IMR-90 (cell line): ENCODE measurements at regions not wholly inside any gene's neighbourhood (a gene's known extent, or its start where the extent isn't known, plus 50 kb on each side); places are given as distances from the start of the nearest gene placed in this dataset.

Experiments
- ATAC-seq: fragments of 200-7000 bp; cut with Tn5 transposase; 2 replicates; pipeline ENCODE4 v1.9.1; 2020; ENCODE audit warnings: low read depth, mild to moderate bottlenecking, moderate library complexity
- BruUV-seq: library from RNA; stranded (reverse); fragments of 400-500 nt; replicated peaks from 2 replicates; lab custom pipeline; 2021; lab: Mats Ljungman, UMichigan
- CTCF ChIA-PET: fragments of 300-600 bp; formaldehyde crosslinking; extraction: SDS; loops from one replicate; lab custom pipeline; 2021; ENCODE audit warnings: antibody characterized with exemption; lab: Yijun Ruan, JAX
- POLR2A ChIA-PET: fragments of 300-600 bp; sonication (Branson Sonifier 250); formaldehyde crosslinking; loops from one replicate; lab custom pipeline; 2022; ENCODE audit warnings: antibody characterized with exemption; ENCODE audit not compliant: unreplicated experiment; lab: Charles Lee
- DNase-seq: peaks from one replicate; pipeline ENCODE4 v3.0.0; 2013
- H2AFZ ChIP-seq: replicated peaks from 2 replicates; pipeline ENCODE3; 2013; ENCODE audit warnings: low read length, mild to moderate bottlenecking; ENCODE audit not compliant: poor library complexity
- H2AK5ac ChIP-seq: 2 replicates; pipeline ENCODE4 v1.6.1; 2013; ENCODE audit warnings: low read depth, low read length, inconsistent platforms
- H2AK9ac ChIP-seq: replicated peaks from 2 replicates; pipeline ENCODE3; 2013; ENCODE audit warnings: mild to moderate bottlenecking, low read depth, low read length, moderate library complexity; ENCODE audit not compliant: poor library complexity
- H2BK120ac ChIP-seq: 2 replicates; pipeline ENCODE4 v1.6.1; 2013; ENCODE audit warnings: low read depth, low read length, inconsistent platforms
- H2BK15ac ChIP-seq: 3 replicates; pipeline ENCODE4 v1.6.1; 2013; ENCODE audit warnings: low read depth, low read length, inconsistent platforms
- H2BK20ac ChIP-seq: 2 replicates; pipeline ENCODE4 v1.6.1; 2013; ENCODE audit warnings: low read depth, mild to moderate bottlenecking, inconsistent platforms, low read length, moderate library complexity
- H2BK5ac ChIP-seq: 2 replicates; pipeline ENCODE4 v1.6.1; 2013; ENCODE audit warnings: mild to moderate bottlenecking, low read depth, low read length, inconsistent platforms; ENCODE audit not compliant: poor library complexity, severe bottlenecking
- H3K14ac ChIP-seq: replicated peaks from 2 replicates; pipeline ENCODE4 v1.6.1; 2013; ENCODE audit warnings: low read depth, low read length, inconsistent platforms
- H3K18ac ChIP-seq: 2 replicates; pipeline ENCODE4 v1.6.1; 2013; ENCODE audit warnings: low read depth, low read length, control low read depth
- H3K23ac ChIP-seq: 2 replicates; pipeline ENCODE4 v1.6.1; 2013; ENCODE audit warnings: low read depth, low read length, inconsistent platforms
- H3K27ac ChIP-seq: 2 replicates; pipeline ENCODE4 v1.5.1; 2013; ENCODE audit warnings: mild to moderate bottlenecking, control low read depth, low read length; ENCODE audit not compliant: insufficient read depth
- H3K27me3 ChIP-seq: 2 replicates; pipeline ENCODE4 v1.6.1; 2013; ENCODE audit warnings: low read length; ENCODE audit not compliant: control insufficient read depth, insufficient read depth
- H3K36me3 ChIP-seq: 2 replicates; pipeline ENCODE4 v1.6.1; 2013; ENCODE audit warnings: low read length, mixed read lengths; ENCODE audit not compliant: control insufficient read depth, insufficient read depth
- H3K4ac ChIP-seq: 2 replicates; pipeline ENCODE4 v1.6.1; 2013; ENCODE audit warnings: low read depth, low read length, inconsistent platforms
- H3K4me1 ChIP-seq: 2 replicates; pipeline ENCODE4 v1.6.1; 2013; ENCODE audit warnings: low read length, mixed read lengths; ENCODE audit not compliant: control insufficient read depth, insufficient read depth
- H3K4me2 ChIP-seq: 2 replicates; pipeline ENCODE4 v1.6.1; 2013; ENCODE audit warnings: low read depth, mild to moderate bottlenecking, control low read depth, low read length, moderate library complexity
- H3K4me3 ChIP-seq: 2 replicates; pipeline ENCODE4 v1.5.1; 2013; ENCODE audit warnings: low read depth, mild to moderate bottlenecking, control low read depth, low read length, moderate library complexity; ENCODE audit not compliant: insufficient read depth
- H3K56ac ChIP-seq: 2 replicates; pipeline ENCODE4 v1.6.1; 2013; ENCODE audit warnings: low read length, inconsistent platforms; ENCODE audit not compliant: insufficient read depth; ENCODE audit errors: extremely low read depth
- H3K79me1 ChIP-seq, 2 experiments: 2 replicates each; pipeline ENCODE4 v1.6.1; 2013; ENCODE audit warnings: low read length in 2 of 2, inconsistent platforms in 1 of 2, low read depth in 1 of 2
- H3K9ac ChIP-seq: 2 replicates; pipeline ENCODE4 v1.6.1; 2013; ENCODE audit warnings: low read depth, low read length, control low read depth
- H3K9me1 ChIP-seq: 2 replicates; pipeline ENCODE4 v1.6.1; 2013; ENCODE audit warnings: low read length, inconsistent platforms; ENCODE audit not compliant: insufficient read depth
- H3K9me3 ChIP-seq: 2 replicates; pipeline ENCODE4 v1.6.1; 2013; ENCODE audit warnings: low read length; ENCODE audit not compliant: control insufficient read depth, insufficient read depth
- H4K20me1 ChIP-seq: 2 replicates; pipeline ENCODE4 v1.6.1; 2013; ENCODE audit warnings: low read length, inconsistent platforms; ENCODE audit not compliant: insufficient read depth
- H4K5ac ChIP-seq: 2 replicates; pipeline ENCODE4 v1.6.1; 2013; ENCODE audit warnings: mild to moderate bottlenecking, low read depth, low read length, control low read depth
- H4K8ac ChIP-seq, 2 experiments: 2 replicates each; pipeline ENCODE4 v1.6.1; 2013; ENCODE audit warnings: low read depth in 2 of 2, low read length in 2 of 2, control low read depth in 1 of 2, inconsistent platforms in 1 of 2
- H4K91ac ChIP-seq: 2 replicates; pipeline ENCODE4 v1.6.1; 2013; ENCODE audit warnings: low read depth, low read length, inconsistent platforms; ENCODE audit not compliant: insufficient read depth
- MAFK ChIP-seq: IDR thresholded peaks from 2 replicates; pipeline ENCODE4 v1.6.1; 2012; ENCODE audit warnings: low read depth, low read length, improper control_type of control experiment
- POLR2A ChIP-seq: IDR thresholded peaks from 2 replicates; pipeline ENCODE4 v1.6.1; 2012; ENCODE audit warnings: mild to moderate bottlenecking, low read depth, low read length
- WGBS, 2 experiments: methylation state at CpG; one replicate each; pipeline versions ENCODE4 v1.1.5 to v1.1.7; 2013; ENCODE audit warnings: missing lambda C conversion rate in 2 of 2; ENCODE audit not compliant: insufficient read length in 1 of 2; ENCODE audit errors: extremely low coverage in 2 of 2; 5-methylcytosine and 5-hydroxymethylcytosine counted together
- dilution Hi-C: fragments of 300-500 bp; cut with HindIII; formaldehyde crosslinking; loops from one replicate; pipeline ENCODE4 v1.14.3; 2018; ENCODE audit warnings: low sequenced_read_pairs; ENCODE audit not compliant: unreplicated experiment
- in situ Hi-C: fragments of 300-500 bp; cut with MboI; formaldehyde crosslinking; loops from 3 replicates; pipeline ENCODE4 v1.14.3; 2019; ENCODE audit warnings: low sequenced_read_pairs, inconsistent platforms, mixed read lengths
- intact Hi-C: fragments of 100-400 bp; cut with micrococcal nuclease; formaldehyde crosslinking; loops from 2 replicates; pipeline ENCODE4 v1.10.0; 2022

DNA sequence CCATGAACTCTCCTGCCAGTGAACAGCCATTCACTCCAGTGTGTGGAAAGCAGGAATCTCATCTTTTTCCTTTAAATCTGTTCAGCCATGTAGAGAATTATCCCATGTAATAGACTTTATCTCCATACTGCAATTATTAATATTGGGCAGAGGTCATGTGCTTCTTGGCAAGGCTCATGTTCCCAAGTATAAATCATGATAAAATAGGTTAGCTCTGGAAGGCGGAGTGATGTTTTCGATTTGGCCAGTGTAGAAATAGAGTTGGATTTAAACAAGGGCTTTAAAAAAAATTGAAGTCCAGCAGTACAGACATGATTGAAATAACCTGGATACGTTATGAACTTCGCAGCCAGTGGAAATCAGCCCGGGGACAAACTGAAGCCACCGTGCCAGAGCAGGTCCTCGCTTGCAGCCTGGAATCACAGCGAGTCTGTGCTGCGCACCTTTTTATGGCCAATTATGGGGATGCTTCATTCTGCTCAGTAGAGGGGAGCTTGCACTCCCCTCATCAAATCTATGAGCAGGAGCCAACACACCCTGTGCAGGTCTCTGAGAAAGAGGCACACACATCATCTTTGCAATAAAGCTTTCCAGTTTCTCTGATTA lies 654.0 kb upstream of the MKI67 start:
- intact Hi-C loops (no loop called here), in situ Hi-C loops (no loop called here), dilution Hi-C loops (no loop called here)
- Histone ChIP-seq H3K79me1 (no peaks in the 10 kb centered on the region), H3K14ac (no peak overlapping the region), H3K4me1 (no peaks in the 10 kb centered on the region), H3K4me3 (no peak overlapping the region), H4K8ac (no peak overlapping the region), H4K20me1 (no peaks in the 10 kb centered on the region), H3K4ac (no peak overlapping the region), H3K56ac (no peak overlapping the region), H2BK20ac (no peak overlapping the region), H2BK15ac (no peak overlapping the region), H2AK9ac (no peak overlapping the region), H2AFZ (no peak overlapping the region), H3K9me3 (peaks cover 13% of the 10 kb centered on the region), H4K5ac (no peak overlapping the region), H4K91ac (no peak overlapping the region), H3K4me2 (no peak overlapping the region), H2BK120ac (no peak overlapping the region), H3K36me3 (no peaks in the 10 kb centered on the region), H3K9ac (no peak overlapping the region), H3K9me1 (no peaks in the 10 kb centered on the region), H3K18ac (no peak overlapping the region), H3K27ac (no peak overlapping the region), H2BK5ac (no peak overlapping the region), H3K27me3 (no peaks in the 10 kb centered on the region), H2AK5ac (no peak overlapping the region), H3K23ac (no peak overlapping the region)
- 41% methylated on average over 5 of the region's 9 CpGs; no CpG with 5 or more reads in 1 of the 2 experiments for WGBS, 2 experiments
- POLR2A ChIA-PET = no interaction called here
- DNase-seq (no peak), ATAC-seq (no peak)
- CTCF ChIA-PET = no interaction called here
- BruUV-seq = no TSS peak
- TF ChIP-seq POLR2A (no peak), MAFK (no peak)
